ENCODE measurements at regions not wholly inside any gene's neighbourhood (a gene's known extent, or its start where the extent isn't known, plus 50 kb on each side); places are given as distances from the start of the nearest gene placed in this dataset.

GRCh38 chr2:200738590-200738989, 73.1 kb upstream of the BZW1 start:
- Histone ChIP-seq H3K27me3 (ENCODE audit: control insufficient read depth in 3 of 3, insufficient read depth in 3 of 3, low read length in 3 of 3) (no peaks in the 10 kb centered on the region), H3K36me3 (ENCODE audit: control insufficient read depth in 3 of 3, insufficient read depth in 2 of 3, low read depth in 1 of 3, low read length in 3 of 3) (no peaks in the 10 kb centered on the region), H3K9me3 (ENCODE audit: control insufficient read depth in 2 of 2, insufficient read depth in 1 of 2, low read depth in 1 of 2, low read length in 1 of 2) (no peaks in the 10 kb centered on the region), H3K27ac (ENCODE audit: low read depth in 1 of 3, low read length in 2 of 3) (no peak overlapping the region), H3K4me1 (ENCODE audit: control insufficient read depth in 3 of 3, insufficient read depth in 2 of 3, low read depth in 1 of 3, low read length in 2 of 3) (peaks cover 0 to 20% (median 0%) of the 10 kb centered on the region in 3 donors), H3K4me3 (ENCODE audit: low read depth in 1 of 3, low read length in 3 of 3) (no peak overlapping the region)
- no peak for FAIRE-seq
- 85 to 91% (median 90%) methylated on average over 7 of the region's 7 CpGs for WGBS, 3 donors
- DNase-seq: no peak

- Histone ChIP-seq H3K4me1 (ENCODE audit: control insufficient read depth in 3 of 3, insufficient read depth in 2 of 3, low read depth in 1 of 3, low read length in 2 of 3) (peaks cover 0 to 20% (median 0%) of the 10 kb centered on the region in 3 donors), H3K4me3 (ENCODE audit: low read depth in 1 of 3, low read length in 3 of 3) (no peak overlapping the region), H3K27ac (ENCODE audit: low read depth in 1 of 3, low read length in 2 of 3) (peak overlapping the region in 1 of 3 donors; percentile 83), H3K36me3 (ENCODE audit: control insufficient read depth in 3 of 3, insufficient read depth in 2 of 3, low read depth in 1 of 3, low read length in 3 of 3) (no peaks in the 10 kb centered on the region), H3K27me3 (ENCODE audit: control insufficient read depth in 3 of 3, insufficient read depth in 3 of 3, low read length in 3 of 3) (no peaks in the 10 kb centered on the region), H3K9me3 (ENCODE audit: control insufficient read depth in 2 of 2, insufficient read depth in 1 of 2, low read depth in 1 of 2, low read length in 1 of 2) (no peaks in the 10 kb centered on the region)
- WGBS, 3 donors: 86 to 90% (median 90%) methylated on average over 6 of the region's 6 CpGs
- no peak for FAIRE-seq
- no peak for DNase-seq
Observed at GRCh38 chr2:200740907-200741306, 70.8 kb upstream of the BZW1 start.

GRCh38 chr2:200741468-200742202, 70.1 kb upstream of the BZW1 start:
- peaks cover 0 to 20% (median 0%) of the 10 kb centered on the region in 3 donors for H3K4me1 ChIP-seq (ENCODE audit: control insufficient read depth in 3 of 3, insufficient read depth in 2 of 3, low read depth in 1 of 3, low read length in 2 of 3)

GRCh38 chr2:200742426-200742825, 69.3 kb upstream of the BZW1 start:
- no peaks in the 10 kb centered on the region for H3K9me3 ChIP-seq (ENCODE audit: control insufficient read depth in 2 of 2, insufficient read depth in 1 of 2, low read depth in 1 of 2, low read length in 1 of 2)
- no peak overlapping the region for H3K4me3 ChIP-seq (ENCODE audit: low read depth in 1 of 3, low read length in 3 of 3)
- no peaks in the 10 kb centered on the region for H3K27me3 ChIP-seq (ENCODE audit: control insufficient read depth in 3 of 3, insufficient read depth in 3 of 3, low read length in 3 of 3)
- FAIRE-seq: no peak
- H3K27ac ChIP-seq (ENCODE audit: low read depth in 1 of 3, low read length in 2 of 3): no peak overlapping the region
- no peaks in the 10 kb centered on the region for H3K36me3 ChIP-seq (ENCODE audit: control insufficient read depth in 3 of 3, insufficient read depth in 2 of 3, low read depth in 1 of 3, low read length in 3 of 3)
- 63 to 78% (median 73%) methylated on average over 5 of the region's 5 CpGs for WGBS, 3 donors
- no peak for DNase-seq
- peaks cover 0 to 23% (median 0%) of the 10 kb centered on the region in 3 donors for H3K4me1 ChIP-seq (ENCODE audit: control insufficient read depth in 3 of 3, insufficient read depth in 2 of 3, low read depth in 1 of 3, low read length in 2 of 3)

More at GRCh38 chr2:200741468-200742202, 70.1 kb upstream of the BZW1 start:
- H3K27ac ChIP-seq (ENCODE audit: low read depth in 1 of 3, low read length in 2 of 3): peak overlapping the region in 1 of 3 donors; percentile 83
- H3K9me3 ChIP-seq (ENCODE audit: control insufficient read depth in 2 of 2, insufficient read depth in 1 of 2, low read depth in 1 of 2, low read length in 1 of 2): no peaks in the 10 kb centered on the region
- H3K36me3 ChIP-seq (ENCODE audit: control insufficient read depth in 3 of 3, insufficient read depth in 2 of 3, low read depth in 1 of 3, low read length in 3 of 3): no peaks in the 10 kb centered on the region
- H3K27me3 ChIP-seq (ENCODE audit: control insufficient read depth in 3 of 3, insufficient read depth in 3 of 3, low read length in 3 of 3): no peaks in the 10 kb centered on the region
- DNase-seq (peak in 1 of 2 donors; percentile 74), FAIRE-seq (no peak)
- 51 to 58% (median 56%) methylated on average over 8 of the region's 8 CpGs for WGBS, 3 donors
- H3K4me3 ChIP-seq (ENCODE audit: low read depth in 1 of 3, low read length in 3 of 3): no peak overlapping the region

- Histone ChIP-seq H3K9me3 (ENCODE audit: control insufficient read depth in 2 of 2, insufficient read depth in 1 of 2, low read depth in 1 of 2, low read length in 1 of 2) (no peaks in the 10 kb centered on the region), H3K27me3 (ENCODE audit: control insufficient read depth in 3 of 3, insufficient read depth in 3 of 3, low read length in 3 of 3) (no peaks in the 10 kb centered on the region), H3K4me1 (ENCODE audit: control insufficient read depth in 3 of 3, insufficient read depth in 2 of 3, low read depth in 1 of 3, low read length in 2 of 3) (peaks cover 0 to 30% (median 0%) of the 10 kb centered on the region in 3 donors), H3K36me3 (ENCODE audit: control insufficient read depth in 3 of 3, insufficient read depth in 2 of 3, low read depth in 1 of 3, low read length in 3 of 3) (no peaks in the 10 kb centered on the region), H3K27ac (ENCODE audit: low read depth in 1 of 3, low read length in 2 of 3) (no peak overlapping the region), H3K4me3 (ENCODE audit: low read depth in 1 of 3, low read length in 3 of 3) (no peak overlapping the region)
- WGBS, 3 donors: 86 to 90% (median 87%) methylated on average over 10 of the region's 10 CpGs
- DNase-seq (no peak), FAIRE-seq (no peak)
Observed at GRCh38 chr2:200743042-200743676, 68.6 kb upstream of the BZW1 start.

- Histone ChIP-seq H3K36me3 (ENCODE audit: control insufficient read depth in 3 of 3, insufficient read depth in 2 of 3, low read depth in 1 of 3, low read length in 3 of 3) (no peaks in the 10 kb centered on the region), H3K27ac (ENCODE audit: low read depth in 1 of 3, low read length in 2 of 3) (no peak overlapping the region), H3K27me3 (ENCODE audit: control insufficient read depth in 3 of 3, insufficient read depth in 3 of 3, low read length in 3 of 3) (no peaks in the 10 kb centered on the region), H3K4me3 (ENCODE audit: low read depth in 1 of 3, low read length in 3 of 3) (no peak overlapping the region), H3K4me1 (ENCODE audit: control insufficient read depth in 3 of 3, insufficient read depth in 2 of 3, low read depth in 1 of 3, low read length in 2 of 3) (peaks cover 0 to 35% (median 0%) of the 10 kb centered on the region in 3 donors), H3K9me3 (ENCODE audit: control insufficient read depth in 2 of 2, insufficient read depth in 1 of 2, low read depth in 1 of 2, low read length in 1 of 2) (no peaks in the 10 kb centered on the region)
- 72 to 90% (median 85%) methylated on average over 6 of the region's 6 CpGs for WGBS, 3 donors
- no peak for DNase-seq
- no peak for FAIRE-seq
Observed at GRCh38 chr2:200744201-200744602, 67.5 kb upstream of the BZW1 start.

GRCh38 chr2:200746301-200746700, 65.4 kb upstream of the BZW1 start:
- H3K27ac ChIP-seq (ENCODE audit: low read depth in 1 of 3, low read length in 2 of 3): no peak overlapping the region
- H3K4me1 ChIP-seq (ENCODE audit: control insufficient read depth in 3 of 3, insufficient read depth in 2 of 3, low read depth in 1 of 3, low read length in 2 of 3): peaks cover 0 to 27% (median 0%) of the 10 kb centered on the region in 3 donors
- no peaks in the 10 kb centered on the region for H3K27me3 ChIP-seq (ENCODE audit: control insufficient read depth in 3 of 3, insufficient read depth in 3 of 3, low read length in 3 of 3)
- H3K9me3 ChIP-seq (ENCODE audit: control insufficient read depth in 2 of 2, insufficient read depth in 1 of 2, low read depth in 1 of 2, low read length in 1 of 2): no peaks in the 10 kb centered on the region
- DNase-seq (no peak), FAIRE-seq (no peak)
- no peaks in the 10 kb centered on the region for H3K36me3 ChIP-seq (ENCODE audit: control insufficient read depth in 3 of 3, insufficient read depth in 2 of 3, low read depth in 1 of 3, low read length in 3 of 3)
- WGBS, 3 donors: 93 to 95% (median 93%) methylated on average over 7 of the region's 7 CpGs
- no peak overlapping the region for H3K4me3 ChIP-seq (ENCODE audit: low read depth in 1 of 3, low read length in 3 of 3)

GRCh38 chr2:200747668-200748618, 63.8 kb upstream of the BZW1 start:
- Histone ChIP-seq H3K4me3 (ENCODE audit: low read depth in 1 of 3, low read length in 3 of 3) (no peak overlapping the region), H3K4me1 (ENCODE audit: control insufficient read depth in 3 of 3, insufficient read depth in 2 of 3, low read depth in 1 of 3, low read length in 2 of 3) (peaks cover 0 to 15% (median 0%) of the 10 kb centered on the region in 3 donors), H3K27me3 (ENCODE audit: control insufficient read depth in 3 of 3, insufficient read depth in 3 of 3, low read length in 3 of 3) (no peaks in the 10 kb centered on the region), H3K36me3 (ENCODE audit: control insufficient read depth in 3 of 3, insufficient read depth in 2 of 3, low read depth in 1 of 3, low read length in 3 of 3) (no peaks in the 10 kb centered on the region), H3K9me3 (ENCODE audit: control insufficient read depth in 2 of 2, insufficient read depth in 1 of 2, low read depth in 1 of 2, low read length in 1 of 2) (no peaks in the 10 kb centered on the region), H3K27ac (ENCODE audit: low read depth in 1 of 3, low read length in 2 of 3) (peak overlapping the region in 1 of 3 donors; percentile 53)
- WGBS, 3 donors: 40 to 56% (median 55%) methylated on average over 16 of the region's 16 CpGs
- DNase-seq (peak in 1 of 2 donors; percentile 49), FAIRE-seq (no peak)

All from small intestine (tissue), 7 donors.